ENCODE measurements at regions not wholly inside any gene's neighbourhood (a gene's known extent, or its start where the extent isn't known, plus 50 kb on each side); places are given as distances from the start of the nearest gene placed in this dataset.
A peak's percentile ranks its signal among the peaks of the same experiment; 100 is the strongest.

DNA sequence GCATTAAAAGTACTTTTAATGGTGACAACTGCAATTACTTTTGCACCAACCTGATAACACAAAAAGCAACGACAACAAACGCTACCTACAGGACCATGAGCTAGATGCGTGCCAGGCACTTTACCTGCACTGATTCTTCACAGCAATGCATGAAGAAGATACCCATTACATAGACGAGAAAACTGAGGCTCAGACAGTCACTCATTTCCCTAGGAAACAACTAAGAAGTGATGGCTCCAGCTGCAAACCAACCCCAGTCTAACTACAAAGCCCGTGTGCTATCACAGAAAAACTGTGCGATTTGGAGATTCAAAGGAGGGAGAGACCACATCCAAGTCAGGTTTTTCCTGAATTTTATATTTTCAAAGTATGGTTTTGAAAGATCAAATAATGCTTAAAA, 80.1 kb upstream of the TP53I11 start:
- Histone ChIP-seq H3K9me3 (no peaks in the 10 kb centered on the region), H3K36me3 (no peaks in the 10 kb centered on the region), H3K27ac (no peak overlapping the region), H3K4me3 (no peak overlapping the region), H3K27me3 (no peaks in the 10 kb centered on the region), H3K4me1 (no peaks in the 10 kb centered on the region)
- no peak for DNase-seq (ENCODE audit: low spot score in 2 of 2)
- intact Hi-C loops (cut with DNase I): no loop called here
- TF ChIP-seq, protein P1, sequence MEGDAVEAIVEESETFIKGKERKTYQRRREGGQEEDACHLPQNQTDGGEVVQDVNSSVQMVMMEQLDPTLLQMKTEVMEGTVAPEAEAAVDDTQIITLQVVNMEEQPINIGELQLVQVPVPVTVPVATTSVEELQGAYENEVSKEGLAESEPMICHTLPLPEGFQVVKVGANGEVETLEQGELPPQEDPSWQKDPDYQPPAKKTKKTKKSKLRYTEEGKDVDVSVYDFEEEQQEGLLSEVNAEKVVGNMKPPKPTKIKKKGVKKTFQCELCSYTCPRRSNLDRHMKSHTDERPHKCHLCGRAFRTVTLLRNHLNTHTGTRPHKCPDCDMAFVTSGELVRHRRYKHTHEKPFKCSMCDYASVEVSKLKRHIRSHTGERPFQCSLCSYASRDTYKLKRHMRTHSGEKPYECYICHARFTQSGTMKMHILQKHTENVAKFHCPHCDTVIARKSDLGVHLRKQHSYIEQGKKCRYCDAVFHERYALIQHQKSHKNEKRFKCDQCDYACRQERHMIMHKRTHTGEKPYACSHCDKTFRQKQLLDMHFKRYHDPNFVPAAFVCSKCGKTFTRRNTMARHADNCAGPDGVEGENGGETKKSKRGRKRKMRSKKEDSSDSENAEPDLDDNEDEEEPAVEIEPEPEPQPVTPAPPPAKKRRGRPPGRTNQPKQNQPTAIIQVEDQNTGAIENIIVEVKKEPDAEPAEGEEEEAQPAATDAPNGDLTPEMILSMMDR (IDR thresholded peaks at IDR 0.05): no peak

DNA sequence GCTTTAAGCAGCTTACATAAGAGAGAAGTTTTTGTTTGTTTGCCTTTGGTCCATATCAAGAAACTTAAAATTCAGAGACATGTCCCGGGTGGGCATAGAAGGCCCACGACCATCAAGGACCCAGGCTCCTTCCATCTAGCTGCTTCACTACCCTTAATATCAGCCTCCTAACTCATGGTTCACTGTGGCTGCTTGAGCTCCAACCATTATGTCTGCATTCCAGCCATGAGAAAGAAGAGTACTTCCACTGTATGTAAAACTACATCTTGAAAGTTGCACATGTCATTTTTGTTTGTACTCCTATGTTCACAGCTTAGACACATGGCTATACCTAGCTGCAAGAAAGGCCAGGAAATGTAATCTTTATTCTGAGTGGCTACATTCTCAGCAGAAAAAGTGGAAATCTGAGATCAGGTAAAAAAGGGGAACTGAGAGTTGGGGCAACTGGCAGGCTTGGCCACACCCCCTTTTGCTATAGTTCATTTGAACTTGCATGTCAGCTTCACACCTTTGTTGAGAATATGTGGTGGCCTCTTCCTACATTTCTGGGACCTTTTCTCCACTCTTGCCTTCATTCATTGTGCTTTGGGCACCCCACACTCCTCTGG, 81.3 kb upstream of the TP53I11 start:
- Histone ChIP-seq H3K27ac (no peak overlapping the region), H3K27me3 (no peaks in the 10 kb centered on the region), H3K9me3 (no peaks in the 10 kb centered on the region), H3K4me3 (no peak overlapping the region), H3K4me1 (no peaks in the 10 kb centered on the region), H3K36me3 (no peaks in the 10 kb centered on the region)
- DNase-seq (ENCODE audit: low spot score in 2 of 2): peak in 1 of 2 donors; percentile 43
- TF ChIP-seq, protein P1 (IDR thresholded peaks at IDR 0.05): no peak
- intact Hi-C loops (cut with DNase I): no loop called here

DNA sequence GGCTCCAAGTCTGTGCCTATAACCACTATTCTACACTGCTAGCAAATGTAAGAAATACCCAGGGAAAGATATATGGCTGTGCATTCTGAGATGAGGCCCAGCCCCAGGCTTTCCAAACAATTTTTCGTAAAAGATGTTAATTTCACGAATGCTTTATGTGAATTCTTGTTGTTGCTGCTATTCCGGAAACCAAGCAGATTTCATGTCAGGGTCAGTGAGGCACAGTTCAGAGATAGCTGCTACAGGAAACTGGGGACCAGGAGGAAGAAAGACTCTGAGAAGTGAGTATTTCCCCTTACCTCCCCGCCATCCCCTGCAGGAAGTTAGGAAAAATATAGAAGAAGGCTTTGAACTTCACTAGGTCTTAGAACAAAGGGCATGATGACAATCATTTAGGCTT, 84.7 kb upstream of the TP53I11 start:
- Histone ChIP-seq H3K4me3 (no peak overlapping the region), H3K27ac (no peak overlapping the region), H3K9me3 (peaks cover 0 to 10% of the 10 kb centered on the region in 2 donors), H3K27me3 (no peaks in the 10 kb centered on the region), H3K36me3 (no peaks in the 10 kb centered on the region), H3K4me1 (no peaks in the 10 kb centered on the region)
- peak in 1 of 2 donors; percentile 2 for DNase-seq (ENCODE audit: low spot score in 2 of 2)
- intact Hi-C loops (cut with DNase I): no loop called here
- TF ChIP-seq, protein P1 (IDR thresholded peaks at IDR 0.05): no peak

DNA sequence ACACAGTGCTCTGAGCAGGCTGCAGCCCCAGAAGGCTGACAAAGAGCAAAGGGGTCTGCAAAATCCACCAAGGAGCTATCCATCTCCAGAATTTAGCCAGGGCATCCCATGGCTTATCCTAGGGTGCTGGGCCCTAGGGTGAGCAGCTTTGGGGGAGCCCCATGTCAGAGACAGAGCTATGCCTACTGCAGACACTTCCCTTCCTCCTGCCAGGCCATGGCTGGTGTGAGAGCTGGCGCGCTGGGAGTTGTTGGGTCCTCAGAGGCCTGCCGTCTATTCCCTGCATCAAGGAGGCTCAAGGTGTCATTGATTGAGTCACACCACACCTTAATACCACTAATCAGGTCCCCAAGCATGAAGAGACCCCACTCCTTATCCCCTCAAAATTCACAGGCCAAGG, 85.3 kb upstream of the TP53I11 start:
- intact Hi-C loops (cut with DNase I): no loop called here
- no peaks in the 10 kb centered on the region for H3K27me3 ChIP-seq
- no peaks in the 10 kb centered on the region for H3K36me3 ChIP-seq
- H3K9me3 ChIP-seq: peaks cover 0 to 10% of the 10 kb centered on the region in 2 donors
- TF ChIP-seq, protein P1 (IDR thresholded peaks at IDR 0.05): no peak
- no peaks in the 10 kb centered on the region for H3K4me1 ChIP-seq
- no peak overlapping the region for H3K4me3 ChIP-seq
- H3K27ac ChIP-seq: no peak overlapping the region
- DNase-seq (ENCODE audit: low spot score in 2 of 2): peak in 1 of 2 donors; percentile 18

DNA sequence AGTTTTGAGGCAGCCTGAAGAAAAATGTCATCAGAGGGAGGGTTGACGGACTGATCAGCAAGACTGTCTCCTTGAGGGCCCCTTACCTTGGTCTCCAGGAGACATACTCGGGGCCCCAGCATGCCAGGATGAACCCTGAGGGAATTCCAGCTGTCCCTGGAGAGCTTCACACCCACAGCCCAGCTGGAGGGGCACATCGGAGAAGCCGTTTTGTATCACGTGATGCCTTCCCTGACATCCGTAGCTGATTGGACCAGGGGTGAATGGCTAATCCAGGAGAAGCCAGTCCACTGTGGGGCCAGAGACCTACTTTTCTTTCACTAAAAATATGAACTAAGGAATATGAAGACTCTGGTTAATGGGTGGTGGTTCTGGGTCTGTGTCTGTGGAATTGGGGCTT, 86.0 kb upstream of the TP53I11 start:
- TF ChIP-seq, protein P1 (IDR thresholded peaks at IDR 0.05): no peak
- Histone ChIP-seq H3K4me3 (no peak overlapping the region), H3K27ac (no peak overlapping the region), H3K27me3 (no peaks in the 10 kb centered on the region), H3K4me1 (no peaks in the 10 kb centered on the region), H3K36me3 (no peaks in the 10 kb centered on the region), H3K9me3 (peaks cover 0 to 10% of the 10 kb centered on the region in 2 donors)
- intact Hi-C loops (cut with DNase I): no loop called here
- DNase-seq (ENCODE audit: low spot score in 2 of 2): peak in 1 of 2 donors; percentile 38

Data from ascending aorta (tissue), 2 donors.